ENCODE measurements at regions not wholly inside any gene's neighbourhood (a gene's known extent, or its start where the extent isn't known, plus 50 kb on each side); places are given as distances from the start of the nearest gene placed in this dataset.
"Not testable (repeated sequence)": the region's sequence is repeated elsewhere in the genome, so short reads cannot be mapped to it uniquely, and the experiment has no call there.

- DNase-seq (ENCODE audit: low spot score), result not testable (repeated sequence)
Measured at GRCh38 chr10:95137990-95138625, 55.9 kb upstream of the ACSM6 start.

GRCh38 chr10:95134490-95134889 lies 59.5 kb upstream of the ACSM6 start:
- DNase-seq (ENCODE audit: low spot score), result no peak

- DNase-seq (ENCODE audit: low spot score), result no peak
Measured at GRCh38 chr10:95133997-95134396, 60.0 kb upstream of the ACSM6 start.

GRCh38 chr10:95133016-95133752 lies 60.9 kb upstream of the ACSM6 start:
- peak; percentile 44 for DNase-seq (ENCODE audit: low spot score)

GRCh38 chr10:95130429-95130828 lies 61.1 kb upstream of the CYP2C8 start:
- DNase-seq (ENCODE audit: low spot score), result not testable (repeated sequence)

GRCh38 chr10:95125582-95125981 lies 56.3 kb upstream of the CYP2C8 start:
- DNase-seq (ENCODE audit: low spot score), result no peak

- no peak for DNase-seq (ENCODE audit: low spot score)
Measured at GRCh38 chr10:95122736-95123135, 53.4 kb upstream of the CYP2C8 start.

GRCh38 chr10:95121904-95122303 lies 52.6 kb upstream of the CYP2C8 start:
- no peak for DNase-seq (ENCODE audit: low spot score)
